ENCODE measurements at regions not wholly inside any gene's neighbourhood (a gene's known extent, or its start where the extent isn't known, plus 50 kb on each side); places are given as distances from the start of the nearest gene placed in this dataset.

DNA sequence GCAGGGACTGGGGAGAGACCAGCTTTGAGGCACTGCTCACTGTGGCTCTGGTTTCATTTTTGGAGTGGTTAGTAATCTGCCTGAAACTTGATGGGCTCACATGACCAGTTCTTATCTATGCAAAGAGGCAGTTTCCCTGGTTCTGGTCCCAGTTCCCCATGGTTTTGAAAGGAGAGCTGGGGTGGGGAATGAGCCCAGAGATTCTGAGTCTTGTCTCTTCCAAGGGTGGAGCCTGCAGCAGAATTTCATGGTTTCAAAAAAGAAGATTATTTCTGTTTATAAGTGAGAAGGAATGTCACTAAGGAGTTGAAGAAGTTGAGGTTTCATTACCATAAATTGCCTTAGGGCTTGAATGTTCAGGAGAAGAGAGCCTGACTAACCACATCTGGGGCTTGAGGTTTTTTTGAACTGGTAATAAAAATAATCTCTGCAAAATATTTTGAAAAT lies 190.2 kb upstream of the HABP2 start:
- intact Hi-C loops (cut with micrococcal nuclease) = no loop called here
- no peaks in the 10 kb centered on the region for H3K9me3 ChIP-seq (replicated peaks; ENCODE audit: control insufficient read depth, insufficient read depth, low read depth, low read length)
- in situ Hi-C loops (cut with MboI) = no loop called here
- no TSS peak for BruUV-seq (replicated peaks)
- no peak overlapping the region for H3K27ac ChIP-seq (ENCODE audit: extremely low read depth, low read depth, low read length)
- no peak overlapping the region for H3K9ac ChIP-seq (ENCODE audit: insufficient read depth in 1 of 2, low read depth in 2 of 2, low read length in 2 of 2)
- no peaks in the 10 kb centered on the region for H3K4me1 ChIP-seq (replicated peaks in 1 of 2; ENCODE audit: control insufficient read depth in 2 of 2, insufficient read depth in 2 of 2, low read length in 2 of 2)
- ChIA-PET POLR2A (no interaction called here), CTCF (ENCODE audit: low intra/inter-chr PET ratio) (no interaction called here)
- ATAC-seq (no peak), FAIRE-seq (no peak), DNase-seq (ENCODE audit: extremely low read depth in 1 of 4, low spot score in 3 of 4) (no peak)
- H3K9me1 ChIP-seq (ENCODE audit: control insufficient read depth, insufficient read depth, low read length) = no peaks in the 10 kb centered on the region
- no peak overlapping the region for H3K4me3 ChIP-seq
- H4K20me1 ChIP-seq (replicated peaks; ENCODE audit: control insufficient read depth, insufficient read depth, low read length) = no peaks in the 10 kb centered on the region
- TF ChIP-seq NCOA2 (IDR thresholded peaks at IDR 0.05; ENCODE audit: partially characterized antibody in 2 of 2) (no peak), RBBP5 (IDR thresholded peaks at IDR 0.05; ENCODE audit: borderline replicate concordance, insufficient read depth, low read length, poor library complexity, severe bottlenecking) (no peak), PCBP2 (IDR thresholded peaks at IDR 0.05; ENCODE audit: low read depth, low read length, poor library complexity, severe bottlenecking) (no peak), SREBF2 (CRISPR knock-in tag; IDR thresholded peaks at IDR 0.05) (no peak), SRSF1 (IDR thresholded peaks at IDR 0.05; ENCODE audit: low read depth, low read length) (no peak), ZNF507 (tag; conservative IDR thresholded peaks at IDR 0.05) (no peak), GTF2E2 (tag; IDR thresholded peaks at IDR 0.05) (no peak), CREBBP (IDR thresholded peaks at IDR 0.05; ENCODE audit: low read depth, low read length) (no peak), BDP1 (IDR thresholded peaks at IDR 0.05; ENCODE audit: insufficient read depth, insufficient read length) (no peak), NFE2L1 (tag; IDR thresholded peaks at IDR 0.05; ENCODE audit: borderline replicate concordance, low read depth) (no peak), ZFP1 (CRISPR knock-in tag; IDR thresholded peaks at IDR 0.05) (no peak), CHD4 (IDR thresholded peaks at IDR 0.05; ENCODE audit: insufficient read depth, insufficient replicate concordance, low read depth, low read length, poor library complexity, severe bottlenecking) (no peak), KAT2B (IDR thresholded peaks at IDR 0.05; ENCODE audit: low read depth, low read length) (no peak), NR3C1 (CRISPR knock-in tag; IDR thresholded peaks at IDR 0.05) (no peak), ARNT (IDR thresholded peaks at IDR 0.05) (no peak)
- TF ChIP-seq, protein P1, sequence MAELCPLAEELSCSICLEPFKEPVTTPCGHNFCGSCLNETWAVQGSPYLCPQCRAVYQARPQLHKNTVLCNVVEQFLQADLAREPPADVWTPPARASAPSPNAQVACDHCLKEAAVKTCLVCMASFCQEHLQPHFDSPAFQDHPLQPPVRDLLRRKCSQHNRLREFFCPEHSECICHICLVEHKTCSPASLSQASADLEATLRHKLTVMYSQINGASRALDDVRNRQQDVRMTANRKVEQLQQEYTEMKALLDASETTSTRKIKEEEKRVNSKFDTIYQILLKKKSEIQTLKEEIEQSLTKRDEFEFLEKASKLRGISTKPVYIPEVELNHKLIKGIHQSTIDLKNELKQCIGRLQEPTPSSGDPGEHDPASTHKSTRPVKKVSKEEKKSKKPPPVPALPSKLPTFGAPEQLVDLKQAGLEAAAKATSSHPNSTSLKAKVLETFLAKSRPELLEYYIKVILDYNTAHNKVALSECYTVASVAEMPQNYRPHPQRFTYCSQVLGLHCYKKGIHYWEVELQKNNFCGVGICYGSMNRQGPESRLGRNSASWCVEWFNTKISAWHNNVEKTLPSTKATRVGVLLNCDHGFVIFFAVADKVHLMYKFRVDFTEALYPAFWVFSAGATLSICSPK (IDR thresholded peaks at IDR 0.05; ENCODE audit: borderline replicate concordance) = no peak
- TF ChIP-seq, protein P2, sequence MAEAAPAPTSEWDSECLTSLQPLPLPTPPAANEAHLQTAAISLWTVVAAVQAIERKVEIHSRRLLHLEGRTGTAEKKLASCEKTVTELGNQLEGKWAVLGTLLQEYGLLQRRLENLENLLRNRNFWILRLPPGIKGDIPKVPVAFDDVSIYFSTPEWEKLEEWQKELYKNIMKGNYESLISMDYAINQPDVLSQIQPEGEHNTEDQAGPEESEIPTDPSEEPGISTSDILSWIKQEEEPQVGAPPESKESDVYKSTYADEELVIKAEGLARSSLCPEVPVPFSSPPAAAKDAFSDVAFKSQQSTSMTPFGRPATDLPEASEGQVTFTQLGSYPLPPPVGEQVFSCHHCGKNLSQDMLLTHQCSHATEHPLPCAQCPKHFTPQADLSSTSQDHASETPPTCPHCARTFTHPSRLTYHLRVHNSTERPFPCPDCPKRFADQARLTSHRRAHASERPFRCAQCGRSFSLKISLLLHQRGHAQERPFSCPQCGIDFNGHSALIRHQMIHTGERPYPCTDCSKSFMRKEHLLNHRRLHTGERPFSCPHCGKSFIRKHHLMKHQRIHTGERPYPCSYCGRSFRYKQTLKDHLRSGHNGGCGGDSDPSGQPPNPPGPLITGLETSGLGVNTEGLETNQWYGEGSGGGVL (CRISPR knock-in tag; IDR thresholded peaks at IDR 0.05) = no peak
- no peak overlapping the region for H3K4me2 ChIP-seq (ENCODE audit: insufficient read depth, low read length)
- H3K36me3 ChIP-seq (ENCODE audit: control insufficient read depth, insufficient read depth, low read length) = no peaks in the 10 kb centered on the region
- peaks cover 0 to 12% of the 10 kb centered on the region in 2 experiments; a peak in 2 of 5 replicates for H3K27me3 ChIP-seq (ENCODE audit: control insufficient read depth in 2 of 2, insufficient read depth in 2 of 2, low read length in 2 of 2)
- H2AFZ ChIP-seq (ENCODE audit: low read depth, low read length) = no peak overlapping the region
- no peaks in the 10 kb centered on the region for H3K79me2 ChIP-seq (ENCODE audit: control insufficient read depth, insufficient read depth, low read length)

Data from K562 (cell line).